GM19324 (cell line): ENCODE measurements at regions not wholly inside any gene's neighbourhood (a gene's known extent, or its start where the extent isn't known, plus 50 kb on each side); places are given as distances from the start of the nearest gene placed in this dataset.
"Not testable (repeated sequence)": the region's sequence is repeated elsewhere in the genome, so short reads cannot be mapped to it uniquely, and the experiment has no call there.

ENCODE experiments used
- ATAC-seq: cut with Tn5 transposase; IDR thresholded peaks from one replicate; pipeline ENCODE4 v1.9.1; 2021; ENCODE audit warnings: mild to moderate bottlenecking, moderate library complexity; ENCODE audit not compliant: unreplicated experiment, low FRiP score

DNA sequence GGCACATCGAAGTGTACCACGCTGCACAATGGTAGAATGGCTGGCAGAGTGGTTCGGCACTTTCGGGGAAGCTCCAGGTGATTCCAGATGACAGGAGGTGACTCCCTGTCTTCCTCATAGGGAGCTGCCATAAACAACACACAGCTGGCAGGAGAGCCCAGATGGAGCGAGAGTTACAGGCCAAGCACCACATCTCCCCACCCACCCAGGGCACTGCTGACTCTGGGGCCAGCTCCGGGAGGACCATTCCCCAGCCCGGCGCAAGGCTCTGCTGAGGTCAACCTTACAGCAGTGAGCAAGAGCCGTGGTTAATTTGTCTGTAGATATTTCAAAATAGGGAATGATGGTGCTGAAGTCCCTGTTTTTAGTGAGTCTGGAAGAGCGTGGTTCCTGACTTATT lies 78.8 kb upstream of the HMGXB4 start:
- ATAC-seq, result no peak

DNA sequence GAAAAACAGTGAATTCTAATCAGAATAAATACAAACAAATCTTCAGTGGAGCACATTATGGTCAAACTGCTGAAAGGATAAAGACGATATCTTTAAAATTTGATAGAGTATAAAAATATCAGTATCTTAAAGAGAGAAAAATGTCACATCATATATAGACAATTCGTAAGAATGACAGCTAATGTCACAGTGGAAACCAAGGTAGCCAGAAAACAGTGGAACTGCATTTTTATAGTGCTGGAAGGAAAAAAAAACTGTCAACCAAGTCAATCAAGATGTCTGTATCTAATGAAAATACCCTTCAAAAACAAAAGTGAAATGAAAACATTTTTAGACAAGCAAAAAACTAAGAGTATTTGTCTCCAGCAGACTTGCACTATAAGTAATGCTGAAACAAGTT lies 73.4 kb upstream of the HMGXB4 start:
- ATAC-seq, result no peak

DNA sequence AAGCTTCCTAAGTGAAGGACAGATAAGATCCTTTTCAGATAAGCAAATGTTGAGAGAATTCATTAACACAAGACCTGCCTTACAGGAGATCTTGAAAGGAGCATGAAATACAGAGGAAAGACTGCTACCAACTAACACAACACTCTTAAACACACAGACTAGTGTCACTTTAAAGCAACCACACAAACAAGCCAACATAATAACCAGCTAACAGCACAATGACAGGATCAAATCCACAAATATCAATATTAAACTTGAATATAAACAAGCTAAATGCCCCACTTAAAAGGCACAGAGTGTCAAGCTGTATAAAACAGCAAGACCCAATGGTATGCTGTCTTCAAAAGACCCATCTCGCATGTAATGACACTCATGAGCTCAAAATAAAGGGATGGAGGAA lies 70.8 kb upstream of the HMGXB4 start:
- no peak for ATAC-seq

DNA sequence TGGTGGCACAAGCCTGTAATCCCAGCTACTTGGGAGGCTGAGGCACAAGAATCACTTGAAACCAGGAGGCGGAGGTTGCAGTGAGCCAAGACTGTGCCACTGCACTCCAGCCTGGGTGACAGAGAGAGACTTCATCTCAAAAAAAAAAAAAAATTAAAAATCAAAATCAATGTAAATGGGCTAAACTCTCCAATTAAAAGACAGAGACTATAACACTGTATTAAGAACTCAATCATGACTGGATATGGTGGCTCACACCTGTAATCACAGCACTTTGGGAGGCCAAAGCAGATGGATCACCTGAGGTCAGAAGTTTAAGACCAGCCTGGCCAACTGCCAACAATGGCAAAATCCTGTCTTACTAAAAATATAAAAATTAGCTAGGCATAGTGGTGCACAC lies 68.4 kb upstream of the HMGXB4 start:
- not testable (repeated sequence) for ATAC-seq

DNA sequence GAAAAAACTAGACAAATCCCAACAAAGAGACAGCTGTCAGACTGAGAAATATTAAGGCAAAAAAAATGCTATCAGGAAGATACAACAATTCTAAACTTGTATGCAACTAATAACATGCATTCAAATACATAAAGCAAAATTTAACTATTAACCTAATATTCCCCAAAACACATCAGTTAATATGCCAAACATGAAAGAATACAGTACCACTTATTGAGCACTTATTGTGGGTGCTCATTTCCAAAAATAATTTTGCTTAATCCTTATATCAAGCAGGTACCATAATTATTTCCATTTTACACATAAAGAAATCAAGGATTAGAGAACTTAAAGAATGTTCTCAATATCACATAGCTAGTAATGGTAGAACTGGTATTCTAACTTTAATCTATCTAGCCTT lies 67.7 kb upstream of the HMGXB4 start:
- no peak for ATAC-seq

DNA sequence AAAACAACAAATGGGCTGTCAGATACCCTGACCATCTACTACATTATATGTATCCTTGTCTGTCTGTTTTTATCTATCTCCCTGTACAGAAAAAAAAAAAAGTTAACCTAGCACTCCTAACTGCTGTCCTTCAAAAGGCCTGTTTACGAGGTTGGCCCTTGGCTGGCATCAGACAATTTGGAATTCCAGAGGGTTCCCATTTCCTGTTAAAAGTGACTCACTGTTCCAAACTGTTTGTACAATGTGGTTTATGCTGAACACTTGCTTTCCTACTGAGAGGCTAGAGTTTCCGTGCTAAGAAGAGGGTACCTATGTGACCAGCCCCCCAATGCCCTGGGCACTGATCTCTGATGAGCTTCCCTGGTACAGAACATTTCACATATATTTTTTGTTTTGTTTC lies 65.9 kb upstream of the HMGXB4 start:
- ATAC-seq, result no peak

DNA sequence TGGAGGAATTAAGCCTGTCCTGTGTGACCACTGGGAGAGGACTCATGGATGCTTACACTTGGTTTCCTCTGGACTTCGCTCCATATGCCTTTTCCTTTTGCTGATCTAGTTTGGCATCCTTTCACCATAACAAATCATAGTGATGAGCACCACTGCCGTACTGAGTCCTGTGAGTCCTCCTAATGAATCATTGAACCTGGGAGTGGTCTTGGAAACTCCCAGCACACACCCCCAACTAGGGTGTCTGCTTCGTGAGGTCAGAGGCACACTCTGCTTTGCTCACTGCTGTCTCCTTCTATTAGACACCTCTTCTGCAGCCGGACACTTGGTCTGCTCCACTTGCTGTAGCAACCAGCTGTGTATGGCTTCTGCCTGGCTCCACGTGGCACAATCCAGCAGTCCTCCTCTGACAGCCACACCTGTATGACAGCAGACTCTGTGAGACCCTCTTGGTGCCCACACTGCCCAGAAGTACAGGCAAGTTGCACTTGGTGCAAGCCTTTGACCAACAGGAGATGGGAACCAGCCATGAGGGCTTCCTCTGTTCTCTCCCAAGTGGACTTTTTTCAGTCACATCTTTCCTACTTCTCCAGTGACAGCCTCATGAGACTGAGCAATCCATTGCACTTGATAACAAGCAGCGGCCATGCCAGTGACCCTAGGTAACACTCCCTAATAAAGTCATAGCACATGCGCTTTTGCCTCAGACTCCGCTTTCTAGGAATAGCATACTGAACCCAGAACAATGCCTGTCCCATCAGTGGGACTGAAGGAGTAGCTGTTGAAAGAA lies 65.0 kb upstream of the HMGXB4 start:
- no peak for ATAC-seq

DNA sequence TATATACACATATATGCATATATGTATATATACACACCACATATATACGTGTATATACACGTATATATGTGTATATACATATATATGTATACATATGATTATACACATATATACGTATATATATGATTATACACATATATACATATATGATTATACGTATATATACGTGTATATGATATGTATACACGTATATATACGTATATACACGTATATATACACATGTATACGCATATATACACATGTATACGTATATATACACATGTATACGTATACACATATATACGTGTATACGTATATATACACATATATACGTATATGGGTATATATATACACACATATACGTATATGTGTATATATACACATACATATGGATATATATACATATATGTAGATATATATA lies 62.1 kb upstream of the HMGXB4 start:
- no peak for ATAC-seq

DNA sequence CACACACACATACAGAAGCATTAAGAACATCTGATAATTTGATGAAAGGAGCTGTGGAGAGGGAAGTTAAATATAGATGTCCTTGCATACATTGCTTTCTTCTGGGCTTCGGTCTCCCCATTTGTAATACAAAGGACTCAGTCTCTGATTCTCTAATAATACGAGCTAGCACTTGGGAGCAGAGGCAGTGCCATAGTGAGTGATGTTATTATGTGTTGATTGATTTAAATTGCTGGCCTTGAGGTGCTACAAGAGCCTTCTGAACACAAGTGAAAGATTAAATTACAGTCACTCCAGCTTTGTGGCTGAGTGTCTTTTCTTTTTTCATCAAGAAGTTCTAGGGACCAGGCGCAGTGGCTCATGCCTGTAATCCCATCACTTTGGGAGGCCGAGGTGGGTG lies 61.5 kb upstream of the HMGXB4 start:
- ATAC-seq, result no peak

DNA sequence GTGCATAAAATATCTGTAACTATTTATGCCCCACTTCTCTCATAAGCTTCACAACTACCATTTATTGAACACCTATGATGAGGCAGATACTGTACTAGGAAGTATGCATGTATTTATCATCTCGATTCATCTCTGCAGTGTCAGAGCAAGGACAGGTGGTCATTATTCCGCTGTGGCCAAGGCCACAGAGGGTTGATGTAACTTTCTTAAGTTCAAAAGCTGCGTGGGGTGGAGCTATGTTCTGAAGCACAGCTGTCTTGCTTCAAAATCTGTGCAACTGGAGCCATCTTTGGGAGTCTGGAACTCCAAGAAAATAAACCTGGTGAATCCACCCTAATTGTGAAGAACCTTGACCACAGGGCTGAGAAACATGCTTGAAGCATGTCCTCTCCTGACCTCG lies 60.2 kb upstream of the HMGXB4 start:
- ATAC-seq, result no peak

DNA sequence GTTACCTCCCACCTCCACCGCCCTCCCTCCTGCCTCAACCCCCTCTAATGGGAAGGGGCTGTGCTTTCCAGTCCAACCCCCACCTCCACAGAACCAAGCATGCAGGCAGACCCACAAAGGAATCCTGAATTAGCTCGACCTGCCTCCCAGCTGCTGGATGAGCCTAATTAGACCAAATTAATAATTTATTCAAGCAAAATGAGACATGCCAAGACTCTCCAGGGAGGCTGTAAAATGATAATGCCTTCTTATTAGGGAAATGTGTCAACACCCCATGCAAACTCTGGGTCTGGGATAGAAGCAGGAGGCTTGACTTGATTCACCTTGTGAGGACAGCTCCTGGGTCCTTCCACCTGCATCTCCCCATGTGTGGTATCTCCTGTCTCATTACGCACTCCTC lies 59.4 kb upstream of the HMGXB4 start:
- no peak for ATAC-seq

DNA sequence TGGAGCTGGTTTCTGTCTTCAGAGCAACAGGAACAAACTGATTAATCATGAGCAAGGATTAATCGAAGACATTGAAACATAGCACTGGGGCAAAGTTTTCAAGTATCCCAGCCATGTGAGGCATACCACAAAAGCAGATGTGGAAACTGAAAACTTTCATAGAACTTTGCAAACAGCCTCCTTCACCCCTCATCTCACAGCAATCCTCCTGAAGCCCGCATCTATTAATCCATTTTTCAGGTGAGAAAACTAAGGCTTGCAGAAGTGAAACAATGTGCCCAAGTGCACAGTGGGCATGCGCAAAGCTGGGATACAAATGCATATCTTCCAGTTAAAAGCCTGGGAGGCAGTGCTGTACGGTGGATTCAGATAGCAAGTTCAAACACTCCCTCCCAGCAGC lies 58.6 kb upstream of the HMGXB4 start:
- ATAC-seq, result no peak

DNA sequence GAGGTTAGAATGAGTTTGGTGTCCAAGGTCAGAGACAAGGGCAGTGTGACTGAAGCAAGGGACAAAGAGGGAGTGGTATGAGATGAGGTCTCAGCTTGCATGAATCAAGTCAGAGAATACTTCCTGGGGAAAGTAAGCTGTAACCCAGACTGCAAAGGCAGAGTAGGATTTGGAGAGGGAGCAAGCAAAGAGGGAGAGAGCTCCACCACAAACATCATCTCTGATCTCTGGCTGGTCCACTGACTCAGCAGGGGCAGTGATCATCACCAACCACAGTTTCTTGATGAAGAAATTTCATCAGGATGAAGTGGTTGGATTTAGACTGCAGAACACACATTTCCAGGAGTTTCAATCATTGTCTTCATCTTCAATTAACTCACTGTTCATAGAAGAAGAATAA lies 54.9 kb upstream of the HMGXB4 start:
- ATAC-seq, result no peak

DNA sequence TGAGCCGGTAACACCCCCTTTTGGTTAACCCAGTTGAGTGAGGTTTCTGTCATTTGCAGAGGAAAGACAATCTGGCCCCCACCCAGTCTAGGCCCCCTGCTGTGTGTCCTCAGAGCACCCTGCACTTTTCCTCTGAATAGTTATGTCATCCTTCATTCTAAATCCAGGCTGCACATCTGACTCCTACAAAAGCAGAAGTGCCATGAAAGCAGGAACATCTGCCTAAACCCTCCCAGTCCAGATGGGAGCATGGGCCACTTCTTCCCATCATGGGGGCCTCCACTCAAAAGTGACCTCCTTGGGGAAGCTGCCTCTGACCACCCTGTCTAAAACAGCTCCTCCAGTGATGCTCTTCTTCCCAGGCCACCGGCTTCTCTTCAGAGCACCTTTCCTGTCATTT lies 53.7 kb upstream of the HMGXB4 start:
- no peak for ATAC-seq

DNA sequence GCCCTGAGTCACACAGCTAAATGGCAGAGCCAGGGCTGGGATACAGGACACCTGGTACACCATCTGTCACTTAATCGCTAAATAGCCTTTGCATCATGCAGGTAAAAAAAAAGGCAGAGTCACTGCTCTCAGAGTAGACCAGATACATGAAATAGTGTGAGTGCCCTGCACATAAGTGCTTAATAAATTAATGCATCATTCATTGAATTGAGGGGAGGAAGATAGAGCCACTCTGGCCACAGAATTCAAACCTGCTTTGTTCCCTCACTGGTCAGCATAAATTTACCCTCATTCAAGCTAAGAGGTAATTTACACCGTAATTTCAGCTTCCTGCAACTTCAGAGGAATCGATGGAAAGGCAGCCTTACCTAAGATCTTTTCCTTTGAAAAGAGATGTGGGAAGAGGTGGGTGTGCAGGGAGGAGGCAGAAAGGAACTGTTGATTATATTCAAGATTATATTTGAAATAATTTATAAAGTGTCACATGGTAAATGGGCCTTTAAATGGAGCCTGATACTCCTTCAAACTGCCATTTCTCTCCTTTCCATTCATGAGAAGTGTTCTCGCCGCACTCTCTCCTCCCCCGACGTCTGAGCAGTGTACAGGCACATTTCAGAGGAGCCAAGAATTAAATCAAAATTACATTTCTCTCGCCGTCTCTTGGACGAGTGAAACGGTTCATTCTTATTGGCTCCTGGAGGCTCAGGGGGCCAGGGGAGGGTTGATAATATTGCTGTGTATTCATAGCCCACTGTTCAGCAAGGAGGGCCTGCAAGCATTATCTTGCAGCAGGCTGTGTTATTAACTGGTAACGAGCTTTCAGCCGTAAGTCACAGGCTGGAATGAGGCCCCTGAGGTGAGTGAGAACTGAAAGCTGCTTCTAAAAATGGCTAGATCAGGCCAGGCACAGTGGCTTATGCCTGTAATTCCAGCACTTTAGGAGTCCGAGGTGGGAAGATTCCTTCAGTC lies 52.2 kb upstream of the HMGXB4 start:
- no peak for ATAC-seq

DNA sequence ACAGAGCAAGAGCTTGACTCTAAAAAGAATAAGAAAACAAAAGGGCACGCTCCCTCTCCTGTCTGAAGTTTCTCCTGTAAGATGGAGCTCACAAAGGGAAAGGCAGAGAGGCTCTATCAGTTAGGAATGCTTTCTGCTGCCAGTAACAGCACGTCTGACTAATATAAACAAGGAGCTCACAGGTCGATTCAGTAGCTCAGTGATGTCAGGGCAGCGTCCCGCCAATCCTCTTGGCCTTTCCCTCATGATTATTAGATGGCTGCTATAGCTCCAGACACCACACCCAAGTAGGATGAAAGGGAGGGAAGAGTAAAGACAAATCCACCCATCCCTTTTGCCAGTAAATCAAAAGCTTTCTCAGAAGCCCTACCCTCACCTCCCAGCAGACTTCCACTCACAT lies 51.3 kb upstream of the HMGXB4 start:
- ATAC-seq, result no peak

DNA sequence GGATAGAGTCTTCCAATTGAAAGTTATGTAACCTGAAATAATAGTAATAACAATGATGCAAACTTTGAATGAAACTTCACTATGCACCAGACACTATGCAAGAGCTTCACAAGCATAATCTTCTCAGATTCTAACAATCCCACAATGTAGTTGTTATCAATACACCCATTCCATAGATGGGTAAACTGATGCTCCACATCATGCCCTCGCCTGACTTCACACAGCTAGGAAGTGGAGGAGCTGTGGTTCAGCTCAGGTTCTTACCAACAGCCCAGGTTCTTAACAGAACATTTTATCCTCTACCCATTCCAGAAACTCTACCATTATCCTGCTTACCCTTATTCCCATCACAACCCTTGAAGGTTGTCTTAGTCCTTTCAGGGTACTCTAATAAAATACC lies 50.4 kb upstream of the HMGXB4 start:
- ATAC-seq, result no peak
